KG1 (cell line): ENCODE measurements at regions not wholly inside any gene's neighbourhood (a gene's known extent, or its start where the extent isn't known, plus 50 kb on each side); places are given as distances from the start of the nearest gene placed in this dataset.

ENCODE experiments used
- DNase-seq: peaks from one replicate; lab custom pipeline; 2025; lab: John Stamatoyannopoulos, UW

GRCh38 chr2:16134436-16135165 is 194.3 kb downstream of the MYCN start:
- no peak for DNase-seq

DNA sequence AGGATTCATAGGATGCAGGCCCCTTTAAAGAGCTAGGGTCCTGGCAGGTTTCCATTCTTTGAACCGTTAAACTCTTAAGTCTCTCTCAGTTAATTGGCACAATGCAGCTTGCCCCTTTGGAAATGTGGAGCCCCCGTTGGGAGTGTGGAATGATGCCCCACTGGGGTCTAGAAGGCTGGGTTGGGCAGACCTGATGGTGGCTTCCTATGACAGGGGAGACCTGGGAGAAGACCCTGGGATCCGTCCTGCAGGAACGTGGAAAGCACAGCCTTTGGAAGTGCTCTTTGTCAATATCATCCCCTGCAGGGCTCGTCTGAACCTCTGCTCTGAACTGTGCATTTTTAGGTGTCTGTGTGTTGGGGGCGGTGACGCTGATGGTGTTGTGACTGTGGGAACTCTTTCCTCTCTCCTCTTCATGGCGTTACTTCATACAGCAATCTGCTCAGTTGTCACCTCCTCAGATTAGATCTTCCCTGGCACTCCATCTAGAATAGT is 190.6 kb downstream of the MYCN start:
- DNase-seq, result no peak

- no peak for DNase-seq
These were observed 190.2 kb downstream of the MYCN start for GRCh38 chr2:16130541-16130880.

- DNase-seq, result no peak
These were observed 189.6 kb downstream of the MYCN start for GRCh38 chr2:16129716-16130540.

- no peak for DNase-seq
These were observed 188.6 kb downstream of the MYCN start for GRCh38 chr2:16128746-16129610.

DNA sequence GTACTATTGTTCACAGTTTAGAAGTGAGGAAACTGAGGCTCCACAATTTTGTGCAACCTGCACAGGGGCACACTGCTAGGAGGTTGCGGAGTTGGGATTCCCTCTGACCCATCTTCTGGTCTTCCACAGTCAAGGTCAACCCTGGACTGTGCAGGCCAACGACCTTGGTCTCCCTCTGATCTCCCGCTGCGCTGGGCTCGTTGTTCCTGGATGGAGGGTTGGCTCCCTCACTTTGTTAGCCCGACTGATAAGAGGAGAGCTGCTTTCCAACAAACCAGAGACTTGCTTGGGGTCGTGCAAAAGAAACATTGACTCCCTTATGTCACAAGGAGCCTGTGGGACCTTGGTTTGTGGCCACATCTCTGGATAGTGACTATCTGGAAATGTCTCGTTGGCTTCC is 187.6 kb downstream of the MYCN start:
- no peak for DNase-seq

- no peak for DNase-seq
These were observed 187.1 kb downstream of the MYCN start for GRCh38 chr2:16127276-16127940.

- no peak for DNase-seq
These were observed 186.3 kb downstream of the MYCN start for GRCh38 chr2:16126517-16127275.

GRCh38 chr2:16125614-16126516 is 185.5 kb downstream of the MYCN start:
- DNase-seq, result no peak

DNA sequence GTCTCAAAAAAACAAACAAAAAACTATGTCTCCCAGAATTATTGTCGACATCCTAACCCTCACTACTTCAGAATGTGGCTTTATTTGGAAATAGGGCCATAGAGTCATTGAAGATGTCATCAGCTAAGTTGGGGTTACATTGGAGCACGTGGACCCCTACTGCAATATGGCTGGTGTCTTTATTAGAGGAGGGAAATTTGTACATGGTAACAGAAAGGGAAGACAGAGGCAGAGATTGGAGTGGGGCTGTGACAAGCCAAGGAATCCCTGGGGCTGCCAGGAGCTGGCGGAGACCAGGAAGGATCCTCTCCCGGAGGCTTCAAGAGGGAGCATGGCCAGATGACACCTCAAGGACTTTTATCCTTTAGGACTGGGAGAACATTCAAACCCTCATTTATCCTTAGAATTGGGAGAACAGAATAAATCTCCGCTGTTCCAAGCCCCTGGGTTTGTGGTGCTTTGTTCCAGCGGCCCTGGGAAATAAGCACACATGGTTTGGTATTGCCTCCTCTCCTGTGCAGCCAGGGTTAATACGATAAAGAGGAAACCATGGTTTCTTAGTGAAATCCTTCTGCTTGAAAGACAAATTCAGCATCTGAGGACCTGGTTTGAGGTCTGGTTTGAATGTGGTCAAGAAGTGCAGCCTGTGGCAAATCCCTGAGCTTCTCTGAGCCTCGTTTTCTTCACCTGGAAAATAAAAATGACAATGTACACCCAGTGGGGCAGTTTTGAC is 184.7 kb downstream of the MYCN start:
- no peak for DNase-seq

- DNase-seq, result no peak
These were observed 183.8 kb downstream of the MYCN start for GRCh38 chr2:16123856-16124780.

DNA sequence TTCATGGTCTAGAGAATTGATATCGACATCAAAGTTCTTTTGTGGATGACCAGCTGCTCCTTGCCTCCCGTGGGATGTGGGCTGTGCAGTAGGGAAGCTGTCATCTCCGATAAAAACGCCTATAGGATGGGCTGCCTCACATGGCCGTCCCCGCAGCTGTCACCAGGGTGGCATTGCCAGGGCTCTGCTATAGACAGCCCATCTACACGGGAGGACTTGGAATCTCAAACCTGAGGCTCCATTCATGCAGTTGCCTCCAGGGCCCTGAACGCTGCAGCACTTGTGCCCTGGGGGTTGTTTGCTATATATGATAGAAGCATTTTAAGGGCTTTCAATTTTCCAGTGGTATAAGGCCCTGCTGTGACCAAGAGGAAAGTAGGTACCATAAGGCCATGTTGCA is 183.1 kb downstream of the MYCN start:
- no peak for DNase-seq

DNA sequence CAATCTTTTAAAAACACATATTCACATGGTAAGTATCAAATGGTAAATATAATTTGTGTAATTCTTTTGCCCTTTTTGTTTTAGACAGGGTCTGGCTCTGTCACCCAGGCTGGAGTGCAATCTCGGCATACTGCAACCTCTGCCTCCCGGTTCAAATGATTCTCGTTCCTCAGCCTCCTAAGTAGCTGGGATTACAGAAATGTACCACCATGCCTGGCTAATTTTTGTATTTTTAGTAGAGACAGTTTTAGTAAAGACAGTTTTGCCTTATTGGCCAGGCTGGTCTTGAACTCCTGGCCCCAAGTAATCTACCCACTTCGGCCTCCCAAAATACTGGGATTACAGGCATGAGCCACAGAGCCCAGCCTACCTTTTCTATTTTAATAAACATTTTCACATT is 182.2 kb downstream of the MYCN start:
- no peak for DNase-seq

DNA sequence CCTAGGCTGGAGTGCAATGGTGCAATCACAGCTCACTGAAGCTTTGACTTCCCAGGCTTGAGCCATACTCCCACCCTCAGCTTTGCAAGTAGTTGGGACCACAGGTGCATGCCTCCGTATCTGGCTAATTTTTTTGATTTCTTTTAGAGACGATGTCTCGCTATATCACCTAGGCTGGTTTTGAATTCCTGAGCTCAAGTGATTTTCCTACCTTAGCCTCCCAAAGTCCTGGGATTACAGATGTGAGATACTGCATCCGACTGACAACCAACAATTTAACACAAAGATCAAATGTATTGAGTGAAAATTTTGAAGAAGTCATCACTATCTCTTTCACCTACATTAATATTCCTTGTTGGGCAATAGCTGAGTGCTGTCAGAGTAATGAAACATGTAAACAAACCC is 181.6 kb downstream of the MYCN start:
- DNase-seq, result no peak

DNA sequence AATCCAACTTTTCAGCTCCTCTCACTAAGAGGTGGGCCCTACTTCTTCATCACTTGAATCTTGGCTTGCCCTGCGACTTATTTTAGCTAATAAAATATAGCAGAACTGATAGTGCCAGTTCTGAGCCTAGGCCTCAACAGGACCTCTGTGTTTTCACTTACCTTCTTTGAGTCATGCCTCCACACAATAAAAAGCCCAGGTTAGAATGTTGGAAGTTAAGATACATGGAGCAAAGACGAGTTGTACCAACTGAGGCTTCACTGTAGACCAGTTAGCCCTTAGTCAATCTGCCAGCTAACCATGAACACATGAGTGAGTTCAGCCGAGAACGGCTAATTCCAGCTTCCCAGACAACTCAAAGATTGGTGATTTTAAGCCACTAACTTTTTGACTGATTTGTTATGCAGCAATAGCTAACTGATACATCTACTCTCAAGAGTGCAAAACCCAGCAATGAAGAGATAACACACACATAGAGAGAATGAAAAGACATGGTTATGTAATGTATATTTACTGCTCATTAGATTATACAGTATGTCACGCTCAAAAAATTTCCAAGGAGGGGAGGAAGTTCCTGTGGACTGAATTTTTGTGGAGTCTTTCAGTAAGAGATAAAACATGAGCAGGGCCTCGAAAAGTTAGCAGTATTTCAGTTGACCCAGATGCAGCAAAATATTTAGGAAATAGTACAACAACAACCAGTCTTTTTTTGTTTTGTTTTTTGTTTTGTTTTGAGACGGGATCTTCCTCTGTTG is 181.1 kb downstream of the MYCN start:
- DNase-seq, result no peak

DNA sequence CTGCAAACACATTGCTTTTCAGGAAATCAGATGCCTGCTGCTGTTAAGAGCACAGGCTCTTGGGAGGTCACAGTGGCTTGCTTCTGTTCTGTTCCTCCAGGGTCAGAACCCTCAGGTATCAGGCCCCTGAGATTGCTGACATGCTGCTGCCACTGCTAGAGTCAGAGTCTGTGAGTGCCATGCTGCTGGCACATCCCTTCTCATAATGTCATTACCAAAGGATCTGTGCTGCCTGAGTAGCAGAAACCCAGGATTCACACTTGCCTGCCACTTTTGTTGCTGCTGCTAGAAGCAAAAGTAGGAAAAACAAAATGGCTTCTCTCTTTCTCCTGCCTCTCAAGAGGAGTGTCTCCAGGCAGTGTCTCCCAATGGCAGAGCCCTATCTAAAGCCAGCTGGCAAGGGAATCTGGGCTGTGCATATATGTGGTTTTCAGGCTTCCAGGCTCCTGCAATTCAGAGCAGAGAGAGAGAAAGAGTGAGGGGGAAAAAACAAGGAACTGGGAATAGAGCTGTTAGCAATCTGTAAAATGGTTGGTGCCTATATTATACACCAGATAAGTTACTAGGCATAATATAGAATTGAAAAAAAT is 180.3 kb downstream of the MYCN start:
- DNase-seq, result no peak

DNA sequence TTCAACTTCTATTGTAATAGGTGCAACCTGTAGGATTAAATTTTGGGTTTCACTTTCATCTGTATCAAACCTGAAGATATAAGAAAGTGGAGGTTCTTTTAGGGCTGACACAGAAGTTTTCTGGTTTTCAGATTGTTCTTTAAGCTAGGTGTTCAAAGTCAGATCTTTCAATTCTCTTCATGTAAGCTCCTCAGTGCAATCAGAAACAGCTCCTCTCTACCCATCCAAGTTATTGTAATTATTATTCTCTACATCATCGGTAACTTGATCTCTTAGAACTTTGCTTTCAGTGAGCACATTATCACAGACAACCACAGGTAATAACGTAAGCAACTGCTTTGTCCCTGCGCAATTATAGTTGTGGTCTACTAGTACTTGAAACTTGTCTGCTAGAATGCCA is 179.4 kb downstream of the MYCN start:
- DNase-seq, result no peak
